ENCODE measurements at regions not wholly inside any gene's neighbourhood (a gene's known extent, or its start where the extent isn't known, plus 50 kb on each side); places are given as distances from the start of the nearest gene placed in this dataset.

- POLR2A ChIA-PET = no interaction called here
- dilution Hi-C loops (cut with MboI; ENCODE audit: extremely low pct_ligation_motif_present, low sequenced_read_pairs) = no loop called here
- no peaks in the 10 kb centered on the region for H4K20me1 ChIP-seq (replicated peaks; ENCODE audit: control insufficient read depth, extremely low read depth, insufficient read depth, low read length)
- H3K4me1 ChIP-seq (ENCODE audit: control insufficient read depth, extremely low read depth, insufficient read depth, low read length) = no peaks in the 10 kb centered on the region
- no peak overlapping the region for H3K27ac ChIP-seq (ENCODE audit: insufficient read depth, low read depth, low read length)
- CTCF ChIA-PET = no interaction called here
- H3K79me2 ChIP-seq (ENCODE audit: control insufficient read depth, insufficient read depth, low read length) = no peaks in the 10 kb centered on the region
- H3K4me3 ChIP-seq (replicated peaks in 1 of 3; ENCODE audit: insufficient read depth in 1 of 3, low read depth in 1 of 3, low read length in 3 of 3) = no peak overlapping the region
- no peaks in the 10 kb centered on the region for H3K9me3 ChIP-seq (replicated peaks; ENCODE audit: control insufficient read depth, insufficient read depth, low read length)
- no peak for FAIRE-seq
- DNase-seq (ENCODE audit: low read depth, low spot score) = no peak
- no peaks in the 10 kb centered on the region for H3K27me3 ChIP-seq (ENCODE audit: control insufficient read depth in 2 of 2, insufficient read depth in 2 of 2, low read length in 2 of 2)
- no peaks in the 10 kb centered on the region for H3K9me1 ChIP-seq (replicated peaks; ENCODE audit: control insufficient read depth, extremely low read depth, insufficient read depth, low read length)
- no TSS peak for BruUV-seq (replicated peaks)
- intact Hi-C loops (cut with micrococcal nuclease) = no loop called here
- no peaks in the 10 kb centered on the region for H3K36me3 ChIP-seq (ENCODE audit: control insufficient read depth in 2 of 2, extremely low read depth in 1 of 2, insufficient read depth in 2 of 2, low read length in 2 of 2)
- no peak for TF ChIP-seq POLR2A (IDR thresholded peaks at IDR 0.05; ENCODE audit: low read depth, low read length)
- TF ChIP-seq, protein P1, sequence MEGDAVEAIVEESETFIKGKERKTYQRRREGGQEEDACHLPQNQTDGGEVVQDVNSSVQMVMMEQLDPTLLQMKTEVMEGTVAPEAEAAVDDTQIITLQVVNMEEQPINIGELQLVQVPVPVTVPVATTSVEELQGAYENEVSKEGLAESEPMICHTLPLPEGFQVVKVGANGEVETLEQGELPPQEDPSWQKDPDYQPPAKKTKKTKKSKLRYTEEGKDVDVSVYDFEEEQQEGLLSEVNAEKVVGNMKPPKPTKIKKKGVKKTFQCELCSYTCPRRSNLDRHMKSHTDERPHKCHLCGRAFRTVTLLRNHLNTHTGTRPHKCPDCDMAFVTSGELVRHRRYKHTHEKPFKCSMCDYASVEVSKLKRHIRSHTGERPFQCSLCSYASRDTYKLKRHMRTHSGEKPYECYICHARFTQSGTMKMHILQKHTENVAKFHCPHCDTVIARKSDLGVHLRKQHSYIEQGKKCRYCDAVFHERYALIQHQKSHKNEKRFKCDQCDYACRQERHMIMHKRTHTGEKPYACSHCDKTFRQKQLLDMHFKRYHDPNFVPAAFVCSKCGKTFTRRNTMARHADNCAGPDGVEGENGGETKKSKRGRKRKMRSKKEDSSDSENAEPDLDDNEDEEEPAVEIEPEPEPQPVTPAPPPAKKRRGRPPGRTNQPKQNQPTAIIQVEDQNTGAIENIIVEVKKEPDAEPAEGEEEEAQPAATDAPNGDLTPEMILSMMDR (IDR thresholded peaks at IDR 0.05; ENCODE audit: extremely low read depth in 1 of 2, insufficient read depth in 1 of 2, low read depth in 1 of 2, low read length in 2 of 2) = no peak
- TF ChIP-seq MYC (IDR thresholded peaks at IDR 0.05; ENCODE audit: low read depth, low read length) = no peak
- no peak for TF ChIP-seq JUN (IDR thresholded peaks at IDR 0.05; ENCODE audit: borderline replicate concordance, insufficient read depth, insufficient read length, low read depth)
- TF ChIP-seq EZH2 (IDR thresholded peaks at IDR 0.05; ENCODE audit: borderline replicate concordance, low read depth, low read length, severe bottlenecking) = no peak
- TF ChIP-seq, protein P2, sequence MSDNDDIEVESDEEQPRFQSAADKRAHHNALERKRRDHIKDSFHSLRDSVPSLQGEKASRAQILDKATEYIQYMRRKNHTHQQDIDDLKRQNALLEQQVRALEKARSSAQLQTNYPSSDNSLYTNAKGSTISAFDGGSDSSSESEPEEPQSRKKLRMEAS (IDR thresholded peaks at IDR 0.05; ENCODE audit: insufficient read depth, insufficient read length) = no peak
- TF ChIP-seq FOS (IDR thresholded peaks at IDR 0.05; ENCODE audit: borderline replicate concordance, insufficient read depth, low read length) = no peak
- TF ChIP-seq GATA2 (IDR thresholded peaks at IDR 0.05; ENCODE audit: insufficient read depth, insufficient read length, low read depth, low read length) = no peak
- no peak for TF ChIP-seq POLR2AphosphoS5 (IDR thresholded peaks at IDR 0.05; ENCODE audit: insufficient read depth, low read depth, low read length)
- no peak overlapping the region for H3K9ac ChIP-seq (replicated peaks; ENCODE audit: extremely low read depth, insufficient read depth, low read length)
- H2AFZ ChIP-seq (ENCODE audit: low read depth, low read length) = no peak overlapping the region
- no peak overlapping the region for H3K4me2 ChIP-seq (ENCODE audit: insufficient read depth, low read length)
Observed at GRCh38 chr20:12623870-12624269, 384.9 kb upstream of the SPTLC3 start.
